T-helper 2 cell treated with Interferon-gamma antibody and Interleukin-4, amounts not matched to agents 5 μg/mL and 100 μg/mL, for 36 hours (primary cell): ENCODE measurements at regions not wholly inside any gene's neighbourhood (a gene's known extent, or its start where the extent isn't known, plus 50 kb on each side); places are given as distances from the start of the nearest gene placed in this dataset.
A peak's percentile ranks its signal among the peaks of the same experiment; 100 is the strongest.
"Not testable (repeated sequence)": the region's sequence is repeated elsewhere in the genome, so short reads cannot be mapped to it uniquely, and the experiment has no call there.

ENCODE experiments used
- DNase-seq: peaks from one replicate; pipeline ENCODE4 v3.0.0; 2021; ENCODE audit warnings: low spot score
- H3K27ac Mint-ChIP-seq: one replicate; pipeline ENCODE4 v1.8.0; 2021; ENCODE audit warnings: mild to moderate bottlenecking, mixed read lengths
- H3K27me3 Mint-ChIP-seq: one replicate; pipeline ENCODE4 v1.8.0; 2021; ENCODE audit warnings: low read depth, mixed read lengths
- H3K36me3 Mint-ChIP-seq: one replicate; pipeline ENCODE4 v1.8.0; 2021; ENCODE audit warnings: low read depth, mixed read lengths
- H3K4me1 Mint-ChIP-seq: one replicate; pipeline ENCODE4 v1.8.0; 2021; ENCODE audit warnings: low read depth, mixed read lengths
- H3K4me3 Mint-ChIP-seq: one replicate; pipeline ENCODE4 v1.8.0; 2022; ENCODE audit warnings: mild to moderate bottlenecking, moderate library complexity, mixed read lengths
- H3K9me3 Mint-ChIP-seq: one replicate; pipeline ENCODE4 v1.8.0; 2021; ENCODE audit warnings: mixed read lengths

- not testable (repeated sequence) for H3K27me3 Mint-ChIP-seq, H3K4me3 Mint-ChIP-seq, H3K9me3 Mint-ChIP-seq, H3K27ac Mint-ChIP-seq, H3K4me1 Mint-ChIP-seq, H3K36me3 Mint-ChIP-seq
- DNase-seq = peak; percentile 17
Measured at GRCh38 chr13:21290442-21291002, 114.1 kb downstream of the MRPL57 start.

- no peak overlapping the region for H3K4me3 Mint-ChIP-seq
- no peak overlapping the region for H3K27ac Mint-ChIP-seq
- H3K36me3 Mint-ChIP-seq = no peaks in the 10 kb centered on the region
- no peaks in the 10 kb centered on the region for H3K9me3 Mint-ChIP-seq
- H3K27me3 Mint-ChIP-seq = no peaks in the 10 kb centered on the region
- no peak for DNase-seq
- no peaks in the 10 kb centered on the region for H3K4me1 Mint-ChIP-seq
Measured at GRCh38 chr13:21291840-21292239, 115.4 kb downstream of the MRPL57 start.

- H3K9me3 Mint-ChIP-seq, H3K27me3 Mint-ChIP-seq, DNase-seq, H3K36me3 Mint-ChIP-seq: not testable (repeated sequence)
- H3K27ac Mint-ChIP-seq = peak overlapping the region; percentile 43
- peaks cover 18% of the 10 kb centered on the region for H3K4me1 Mint-ChIP-seq
- peak overlapping the region; percentile 92 for H3K4me3 Mint-ChIP-seq
Measured at GRCh38 chr13:21296991-21297390, 120.5 kb downstream of the MRPL57 start.

GRCh38 chr13:21297447-21297846 is 121.0 kb downstream of the MRPL57 start:
- no peaks in the 10 kb centered on the region for H3K9me3 Mint-ChIP-seq
- H3K27me3 Mint-ChIP-seq = no peaks in the 10 kb centered on the region
- no peak for DNase-seq
- H3K27ac Mint-ChIP-seq = peak overlapping the region; percentile 1
- H3K4me3 Mint-ChIP-seq = peak overlapping the region; percentile 92
- H3K4me1 Mint-ChIP-seq = peaks cover 19% of the 10 kb centered on the region
- H3K36me3 Mint-ChIP-seq = no peaks in the 10 kb centered on the region

GRCh38 chr13:21297914-21298831 is 121.7 kb downstream of the MRPL57 start:
- Mint-ChIP-seq H3K36me3 (peaks cover under 1% of the 10 kb centered on the region), H3K9me3 (no peaks in the 10 kb centered on the region), H3K27ac (peak overlapping the region; percentile 81), H3K4me1 (peaks cover 21% of the 10 kb centered on the region), H3K27me3 (no peaks in the 10 kb centered on the region), H3K4me3 (peak overlapping the region; percentile 92)
- peak; percentile 91 for DNase-seq

GRCh38 chr13:21304256-21304655 is 127.8 kb downstream of the MRPL57 start:
- Mint-ChIP-seq H3K4me3 (no peak overlapping the region), H3K27me3 (no peaks in the 10 kb centered on the region), H3K36me3 (peaks cover 13% of the 10 kb centered on the region), H3K27ac (no peak overlapping the region), H3K9me3 (no peaks in the 10 kb centered on the region), H3K4me1 (peaks cover 10% of the 10 kb centered on the region)
- DNase-seq = no peak

- not testable (repeated sequence) for H3K27me3 Mint-ChIP-seq, H3K9me3 Mint-ChIP-seq, DNase-seq, H3K4me1 Mint-ChIP-seq, H3K4me3 Mint-ChIP-seq, H3K27ac Mint-ChIP-seq
- peaks cover 16% of the 10 kb centered on the region for H3K36me3 Mint-ChIP-seq
Measured at GRCh38 chr13:21306300-21307073, 130.0 kb downstream of the MRPL57 start.

GRCh38 chr13:21307158-21307557 is 130.7 kb downstream of the MRPL57 start:
- H3K36me3 Mint-ChIP-seq = peaks cover 16% of the 10 kb centered on the region
- H3K4me1 Mint-ChIP-seq, H3K27ac Mint-ChIP-seq, DNase-seq, H3K9me3 Mint-ChIP-seq, H3K4me3 Mint-ChIP-seq, H3K27me3 Mint-ChIP-seq: not testable (repeated sequence)

- Mint-ChIP-seq H3K4me1 (peaks cover 4% of the 10 kb centered on the region), H3K27ac (no peak overlapping the region), H3K27me3 (no peaks in the 10 kb centered on the region), H3K36me3 (peaks cover 13% of the 10 kb centered on the region), H3K4me3 (no peak overlapping the region), H3K9me3 (no peaks in the 10 kb centered on the region)
- no peak for DNase-seq
Measured at GRCh38 chr13:21308906-21309305, 132.4 kb downstream of the MRPL57 start.

- peaks cover 8% of the 10 kb centered on the region for H3K36me3 Mint-ChIP-seq
- peaks cover 2% of the 10 kb centered on the region for H3K4me1 Mint-ChIP-seq
- H3K9me3 Mint-ChIP-seq = no peaks in the 10 kb centered on the region
- no peak overlapping the region for H3K27ac Mint-ChIP-seq
- DNase-seq = no peak
- H3K4me3 Mint-ChIP-seq = no peak overlapping the region
- no peaks in the 10 kb centered on the region for H3K27me3 Mint-ChIP-seq
Measured at GRCh38 chr13:21309542-21310172, 133.2 kb downstream of the MRPL57 start.

- no peak for DNase-seq
- no peaks in the 10 kb centered on the region for H3K9me3 Mint-ChIP-seq
- H3K27ac Mint-ChIP-seq = no peak overlapping the region
- no peak overlapping the region for H3K4me3 Mint-ChIP-seq
- H3K36me3 Mint-ChIP-seq = peaks cover 8% of the 10 kb centered on the region
- H3K4me1 Mint-ChIP-seq = peaks cover 2% of the 10 kb centered on the region
- no peaks in the 10 kb centered on the region for H3K27me3 Mint-ChIP-seq
Measured at GRCh38 chr13:21310220-21310619, 133.8 kb downstream of the MRPL57 start.

GRCh38 chr13:21314976-21315375 is 138.5 kb downstream of the MRPL57 start:
- DNase-seq, H3K27me3 Mint-ChIP-seq, H3K27ac Mint-ChIP-seq, H3K9me3 Mint-ChIP-seq, H3K4me1 Mint-ChIP-seq, H3K4me3 Mint-ChIP-seq: not testable (repeated sequence)
- peaks cover 17% of the 10 kb centered on the region for H3K36me3 Mint-ChIP-seq

GRCh38 chr13:21316376-21316775 is 139.9 kb downstream of the MRPL57 start:
- Mint-ChIP-seq H3K27ac (no peak overlapping the region), H3K4me3 (no peak overlapping the region), H3K4me1 (peaks cover 7% of the 10 kb centered on the region), H3K36me3 (peaks cover 14% of the 10 kb centered on the region), H3K27me3 (no peaks in the 10 kb centered on the region), H3K9me3 (no peaks in the 10 kb centered on the region)
- DNase-seq = no peak
